Putamen (tissue), 1 donor: ENCODE measurements at regions not wholly inside any gene's neighbourhood (a gene's known extent, or its start where the extent isn't known, plus 50 kb on each side); places are given as distances from the start of the nearest gene placed in this dataset.
"Not testable (repeated sequence)": the region's sequence is repeated elsewhere in the genome, so short reads cannot be mapped to it uniquely, and the experiment has no call there.

Source experiments
- DNase-seq: peaks from one replicate; pipeline ENCODE4 v3.0.0-alpha.2; 2016; ENCODE audit warnings: low spot score

DNA sequence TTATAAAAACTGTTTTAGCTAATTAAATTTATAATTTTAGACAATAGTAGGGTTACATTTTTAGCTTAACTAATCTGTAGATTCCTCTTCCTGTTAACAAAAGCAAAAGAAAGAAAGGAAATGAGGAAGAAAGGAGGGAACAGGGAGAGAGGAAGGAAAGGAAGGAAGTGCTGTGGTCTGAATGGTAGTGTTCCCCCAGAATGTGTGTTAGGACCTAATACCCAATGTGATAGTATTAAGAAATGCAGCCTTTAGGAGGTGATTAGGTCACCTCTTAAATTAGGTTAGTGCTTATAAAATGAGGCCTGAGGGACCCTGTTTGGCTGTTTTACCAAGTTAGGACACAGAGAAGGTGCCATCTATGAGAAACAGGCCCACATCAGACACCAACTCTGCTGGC is 136.9 kb upstream of the SAMSN1 start:
- no peak for DNase-seq

GRCh38 chr21:14678973-14679574 is 133.0 kb upstream of the SAMSN1 start:
- DNase-seq, result no peak

GRCh38 chr21:14677639-14678179 is 131.6 kb upstream of the SAMSN1 start:
- DNase-seq, result no peak

GRCh38 chr21:14677013-14677412 is 130.9 kb upstream of the SAMSN1 start:
- no peak for DNase-seq

DNA sequence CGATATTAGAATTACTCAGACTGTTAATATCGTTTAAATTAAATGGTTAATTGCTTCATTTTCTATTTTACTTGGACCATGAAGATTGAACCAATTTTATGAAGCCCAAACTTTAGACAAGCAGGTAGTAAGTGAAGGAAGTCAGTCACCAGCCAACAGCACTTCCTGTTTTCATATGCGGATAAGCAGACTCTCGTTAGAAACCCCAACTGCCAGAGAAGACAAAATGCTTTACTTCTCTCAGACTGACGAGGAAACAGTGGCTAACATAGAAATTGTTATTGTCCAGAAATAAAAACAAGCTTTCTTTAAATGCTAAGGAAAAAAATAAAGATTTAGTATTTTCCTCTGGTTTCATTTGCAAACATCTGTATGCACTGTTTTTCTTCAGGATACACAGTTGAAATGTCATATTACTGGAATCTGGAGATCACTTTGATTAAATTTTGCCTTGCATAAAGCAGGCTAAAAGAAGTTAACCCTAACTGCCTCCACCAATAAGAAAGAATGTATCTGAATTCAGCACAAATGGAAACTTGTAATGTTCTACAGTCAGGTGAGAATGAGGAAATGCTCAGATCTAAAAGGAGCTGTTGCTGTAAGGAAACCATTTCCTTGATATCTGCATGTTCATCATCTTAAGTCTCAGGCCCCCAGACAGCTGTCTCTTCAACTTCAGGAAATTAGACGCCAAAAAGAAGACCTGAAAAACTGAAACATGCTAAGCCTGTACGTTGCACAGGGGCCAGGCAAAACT is 129.8 kb upstream of the SAMSN1 start:
- no peak for DNase-seq

DNA sequence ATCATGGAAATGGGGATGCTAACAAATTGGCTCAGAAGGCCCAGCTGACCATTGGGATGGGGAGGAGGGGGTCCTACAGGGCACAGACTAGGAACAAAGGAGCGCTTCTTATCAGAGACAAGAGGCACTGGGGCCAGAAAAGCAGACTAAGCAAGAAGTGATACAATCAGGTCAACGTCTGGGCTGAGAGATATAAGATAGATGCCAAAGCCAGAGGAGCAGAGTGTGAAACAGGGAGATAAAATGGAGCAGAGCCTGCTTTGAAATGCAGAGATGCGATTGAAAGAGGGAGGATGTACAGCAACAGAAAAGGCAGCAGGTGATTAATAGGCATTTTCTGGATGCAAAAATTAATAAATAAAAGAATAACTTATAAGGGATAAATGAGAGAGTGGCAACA is 127.5 kb upstream of the SAMSN1 start:
- DNase-seq, result no peak

DNA sequence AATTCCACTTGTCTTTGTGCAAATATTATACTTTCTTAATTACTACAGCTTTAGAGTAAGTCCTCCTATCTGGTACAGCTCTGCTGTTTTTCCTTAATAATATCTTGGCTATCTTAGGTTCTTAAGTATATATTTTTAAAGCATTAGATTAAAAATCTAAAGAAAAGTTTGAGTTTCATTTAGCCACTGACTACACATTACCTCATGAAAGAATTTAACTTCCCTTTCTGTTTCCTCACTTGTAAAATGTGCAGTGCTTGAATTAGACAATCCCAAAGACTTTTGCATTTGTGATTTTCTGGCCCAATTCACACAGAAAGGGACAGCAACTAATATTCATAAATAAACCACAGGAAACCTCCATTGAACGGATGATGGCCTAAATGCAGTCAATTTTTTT is 126.4 kb upstream of the SAMSN1 start:
- no peak for DNase-seq

GRCh38 chr21:14670409-14670808 is 124.3 kb upstream of the SAMSN1 start:
- DNase-seq, result no peak

DNA sequence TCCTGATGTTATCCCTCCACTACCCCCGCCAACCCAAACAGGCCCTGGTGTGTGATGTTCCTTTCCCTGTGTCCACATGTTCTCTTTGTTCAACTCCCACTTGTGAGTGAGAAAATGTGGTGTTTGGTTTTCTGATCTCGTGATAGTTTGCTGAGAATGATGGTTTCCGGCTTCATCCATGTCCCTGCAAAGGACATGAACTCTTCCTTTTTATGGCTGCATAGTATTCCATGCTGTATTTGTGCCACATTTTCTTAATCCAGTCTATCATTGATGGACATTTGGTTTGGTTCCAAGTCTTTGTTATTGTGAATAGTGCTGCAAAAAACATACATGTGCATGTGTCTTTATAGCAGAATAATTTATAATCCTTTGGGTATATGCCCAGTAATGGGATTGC is 123.0 kb upstream of the SAMSN1 start:
- DNase-seq, result not testable (repeated sequence)

GRCh38 chr21:14657241-14658008 is 111.3 kb upstream of the SAMSN1 start:
- no peak for DNase-seq

- no peak for DNase-seq
These were observed 100.8 kb upstream of the SAMSN1 start for GRCh38 chr21:14646893-14647292.

GRCh38 chr21:14645702-14646101 is 99.6 kb upstream of the SAMSN1 start:
- DNase-seq, result no peak

DNA sequence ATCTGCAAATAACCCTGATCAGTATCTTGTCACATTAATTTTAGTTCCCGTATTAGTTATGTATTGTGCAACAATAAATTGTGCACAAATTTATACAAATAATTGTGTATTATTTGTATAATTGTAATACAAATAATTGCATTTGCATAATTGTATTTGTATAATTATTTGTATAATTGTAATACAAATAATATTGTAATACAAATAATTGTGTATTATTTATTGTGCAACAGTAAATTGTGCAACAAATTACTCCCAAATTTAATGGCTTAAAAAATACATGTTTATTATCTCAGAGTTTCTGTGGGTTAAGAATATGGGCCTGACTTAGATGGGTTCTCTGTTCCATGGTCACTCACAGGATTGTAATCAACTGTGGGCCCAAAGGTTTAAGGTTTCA is 86.2 kb upstream of the SAMSN1 start:
- DNase-seq, result no peak

GRCh38 chr21:14630556-14631069 is 84.5 kb upstream of the SAMSN1 start:
- no peak for DNase-seq

DNA sequence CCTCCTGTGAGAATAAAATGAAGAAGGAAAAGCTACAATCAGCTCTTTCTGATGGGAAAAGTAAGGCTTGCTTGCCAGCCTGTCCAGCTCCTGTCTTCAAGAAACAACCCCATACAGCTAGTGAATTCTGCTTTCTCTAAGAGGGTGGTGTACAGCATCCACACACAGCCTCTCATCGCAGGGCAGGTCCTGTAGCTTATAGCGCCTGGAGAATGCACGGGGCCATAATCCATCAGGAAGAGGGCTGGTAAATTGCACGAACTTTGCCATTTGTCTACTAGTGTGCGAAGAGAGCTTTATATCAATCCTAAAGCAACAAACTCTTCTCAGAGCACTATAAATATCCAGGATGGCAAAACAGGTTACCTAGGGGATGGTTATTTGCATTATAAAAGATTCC is 83.3 kb upstream of the SAMSN1 start:
- no peak for DNase-seq

- not testable (repeated sequence) for DNase-seq
These were observed 77.0 kb upstream of the SAMSN1 start for GRCh38 chr21:14623079-14623478.

DNA sequence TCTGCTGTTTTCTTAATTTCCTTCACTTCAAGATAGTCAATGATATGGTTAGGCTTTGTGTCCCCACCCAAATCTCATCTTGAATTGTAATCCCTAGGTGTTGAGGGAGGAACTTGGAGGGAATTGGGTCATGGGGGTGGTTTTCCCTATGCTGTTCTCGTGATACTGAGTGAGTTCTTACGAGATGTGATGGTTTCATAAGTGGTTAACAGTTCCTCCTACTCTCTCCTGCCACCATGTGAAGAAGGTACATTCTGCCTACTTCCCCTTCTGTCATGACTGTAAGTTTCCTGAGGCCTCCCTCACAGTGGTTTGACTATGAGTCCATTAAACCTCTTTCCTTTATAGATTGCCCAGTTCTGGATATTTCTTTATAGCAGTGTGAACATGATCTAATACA is 74.0 kb upstream of the SAMSN1 start:
- DNase-seq, result no peak

DNA sequence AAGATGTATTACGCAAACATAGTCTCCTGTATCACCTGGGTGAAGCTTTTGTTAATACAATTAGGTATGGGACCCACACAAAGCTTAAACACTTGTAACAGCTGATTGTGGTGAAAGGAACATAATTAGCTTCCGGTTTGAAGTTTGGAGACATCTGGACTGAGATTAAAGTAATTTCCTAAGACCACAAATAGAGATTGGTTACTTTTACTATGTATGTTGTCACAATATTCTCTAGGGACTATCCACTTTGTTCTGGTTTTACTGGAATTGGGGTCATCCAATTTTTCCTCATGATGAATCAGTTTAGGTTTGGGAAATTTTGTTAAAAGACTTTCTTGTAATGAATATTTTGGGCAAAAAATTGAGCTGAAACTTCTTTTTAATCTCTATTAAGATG is 71.8 kb upstream of the SAMSN1 start:
- no peak for DNase-seq

GRCh38 chr21:14617040-14617393 is 70.9 kb upstream of the SAMSN1 start:
- no peak for DNase-seq

- DNase-seq, result no peak
These were observed 70.4 kb upstream of the SAMSN1 start for GRCh38 chr21:14616380-14617039.

DNA sequence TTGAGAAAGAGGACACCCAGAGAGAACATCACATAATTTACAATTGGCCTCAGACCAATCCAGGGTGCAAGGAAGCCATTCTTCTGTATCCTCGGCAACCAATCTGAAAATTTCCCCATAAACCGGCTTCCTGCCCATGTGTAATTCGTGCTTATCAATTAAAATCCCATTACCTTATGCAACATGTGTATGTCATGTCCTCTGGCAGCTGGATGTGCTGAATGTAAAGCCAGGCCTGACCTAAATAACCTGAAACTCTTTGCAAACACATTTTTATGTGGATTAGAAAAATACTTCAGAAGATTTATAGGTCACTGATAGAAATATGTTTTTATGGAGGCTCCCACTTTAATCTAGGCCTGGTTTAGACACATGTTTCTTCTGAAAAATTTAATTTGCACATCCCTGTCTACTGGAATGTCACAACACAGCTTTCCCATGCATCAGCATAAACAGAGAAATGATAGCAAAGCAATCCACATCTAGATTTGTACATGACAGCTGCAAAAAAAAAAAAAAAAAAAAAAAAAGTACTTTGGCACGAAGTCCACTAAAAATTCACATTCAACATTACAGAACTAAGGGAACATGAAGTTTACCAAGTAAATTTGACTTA is 69.4 kb upstream of the SAMSN1 start:
- DNase-seq, result no peak

GRCh38 chr21:14614287-14614686 is 68.2 kb upstream of the SAMSN1 start:
- DNase-seq, result no peak
